GM21447 (cell line): ENCODE measurements at regions not wholly inside any gene's neighbourhood (a gene's known extent, or its start where the extent isn't known, plus 50 kb on each side); places are given as distances from the start of the nearest gene placed in this dataset.

ENCODE experiments used
- ATAC-seq: cut with Tn5 transposase; IDR thresholded peaks from one replicate; pipeline ENCODE4 v1.9.1; 2021; ENCODE audit not compliant: unreplicated experiment

DNA sequence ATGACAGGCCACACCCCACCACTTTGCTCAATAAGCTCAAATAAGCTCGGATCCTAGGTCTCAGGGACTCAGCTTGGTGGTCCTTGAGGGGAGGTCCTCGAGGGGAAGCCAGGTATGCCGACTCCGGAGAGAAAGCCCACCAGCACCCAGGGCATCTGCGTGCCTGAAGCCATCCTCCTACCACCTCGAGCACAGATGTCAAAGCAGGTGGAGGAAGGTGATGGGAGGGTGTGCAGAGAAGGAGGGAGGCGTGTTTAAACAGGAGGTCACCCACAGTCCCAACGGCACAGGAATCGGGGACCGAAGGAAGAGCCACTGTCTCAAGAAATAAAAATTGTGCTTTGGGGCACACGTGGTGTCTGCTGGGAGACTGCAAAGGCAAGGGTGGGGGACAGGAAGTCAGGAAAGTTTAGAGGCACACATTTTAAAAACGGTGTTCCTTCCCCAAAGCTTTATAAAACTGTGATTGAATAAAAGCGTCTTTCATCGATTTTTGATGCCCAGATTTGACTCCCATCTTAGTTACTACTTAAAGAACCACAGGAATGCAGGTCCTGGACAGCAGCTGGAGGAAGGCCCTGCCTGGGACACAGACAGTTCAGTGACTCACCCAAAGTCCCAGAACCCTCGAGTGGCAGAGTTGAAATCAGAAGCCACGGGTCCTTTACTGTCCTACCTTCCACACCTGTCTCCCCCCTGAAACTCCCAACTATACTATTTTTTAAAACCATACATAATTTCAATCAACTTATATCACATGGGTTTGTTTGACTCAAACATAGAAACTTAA lies 221.0 kb upstream of the PDE10A start:
- ATAC-seq: no peak

DNA sequence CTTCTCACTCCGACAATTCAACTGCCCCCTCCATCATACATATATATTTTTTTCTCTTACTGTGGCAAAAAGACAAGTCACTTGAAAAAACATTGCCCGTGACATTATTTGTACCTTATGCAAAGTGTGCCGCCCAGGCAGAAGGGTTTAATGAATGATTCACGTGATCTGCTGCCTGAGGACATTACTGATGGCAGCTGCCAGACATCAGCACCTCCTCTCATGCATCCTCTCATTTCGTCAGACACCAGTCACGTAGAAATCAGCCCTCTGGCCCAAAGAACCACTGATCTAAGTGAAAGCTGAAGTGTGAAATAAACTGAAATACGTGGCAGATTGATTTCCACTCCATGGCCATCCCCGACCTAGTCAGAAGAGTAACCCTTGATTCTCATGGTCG lies 218.8 kb upstream of the PDE10A start:
- no peak for ATAC-seq

DNA sequence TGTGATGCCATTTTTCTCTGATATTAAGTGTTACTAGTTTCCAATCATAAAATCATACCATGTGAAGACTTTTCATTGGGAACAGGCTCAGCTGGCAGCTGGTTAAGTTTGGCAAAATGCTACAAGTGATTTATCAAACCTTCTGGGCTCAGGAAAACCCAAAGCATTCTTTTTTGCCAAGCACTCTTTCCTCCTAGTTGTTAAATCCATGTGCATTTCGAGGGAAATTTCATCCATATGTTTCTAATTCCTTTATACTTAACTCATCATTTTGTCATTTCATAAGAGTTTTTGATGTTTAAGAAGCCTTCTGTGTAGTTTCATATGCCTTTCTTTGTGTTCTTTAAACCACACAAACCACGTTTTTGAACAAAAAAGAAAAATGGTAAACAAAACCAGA lies 217.6 kb upstream of the PDE10A start:
- no peak for ATAC-seq

DNA sequence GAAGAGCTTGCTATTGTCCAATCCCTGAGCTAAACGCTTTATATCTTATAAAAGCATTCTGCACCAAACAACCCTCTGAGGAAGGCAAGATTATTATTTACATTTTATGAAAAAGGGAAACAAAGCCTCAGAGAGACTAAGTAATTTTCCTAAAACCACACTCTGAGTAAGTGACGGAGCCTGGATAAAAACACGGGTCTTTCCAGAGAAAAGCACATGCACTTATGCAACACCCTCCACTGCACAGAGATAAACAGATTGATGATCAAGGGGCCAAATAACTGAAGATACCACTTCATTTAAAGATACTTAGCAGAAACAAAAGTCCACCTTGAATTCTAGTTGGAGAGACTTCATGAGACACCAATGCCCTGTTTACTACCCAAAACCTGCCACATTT lies 214.7 kb upstream of the PDE10A start:
- no peak for ATAC-seq

DNA sequence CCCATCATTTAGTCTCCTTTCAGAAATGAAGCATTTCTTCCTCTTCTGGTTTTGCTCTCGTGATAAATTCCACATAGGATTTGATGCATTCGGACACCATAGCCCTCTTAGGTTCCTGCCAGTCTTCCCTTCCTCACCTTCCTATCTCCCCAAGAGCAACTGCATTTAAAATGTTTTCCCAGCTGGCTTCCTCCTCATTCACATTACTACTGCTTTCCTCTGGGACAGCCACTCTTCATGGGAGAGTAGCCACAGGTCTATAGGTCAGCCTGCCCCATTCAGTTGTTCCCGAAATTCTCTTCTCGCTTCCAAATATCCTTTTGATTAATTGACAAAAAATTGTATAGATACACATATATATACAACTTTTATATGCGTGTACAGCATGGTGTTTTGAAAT lies 214.2 kb upstream of the PDE10A start:
- no peak for ATAC-seq

DNA sequence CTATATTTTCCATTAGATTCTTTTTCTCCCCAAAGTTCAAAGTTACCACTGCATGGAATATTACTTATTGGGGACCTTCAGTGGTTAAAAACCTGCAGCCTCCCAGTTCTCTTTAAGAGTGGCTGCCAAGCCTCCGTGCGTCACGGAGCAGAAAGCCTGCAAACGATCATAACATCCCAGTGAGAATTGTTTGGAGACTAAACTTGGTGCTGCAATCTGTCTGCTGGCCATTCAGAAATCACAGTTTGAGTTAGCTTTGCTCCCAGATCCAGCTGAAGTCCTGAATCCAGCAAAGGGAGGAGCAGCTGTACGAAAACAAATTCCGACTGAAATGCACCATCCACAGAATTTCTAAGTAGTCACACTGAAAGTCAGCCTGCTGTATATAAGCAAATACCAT lies 213.5 kb upstream of the PDE10A start:
- ATAC-seq: no peak

DNA sequence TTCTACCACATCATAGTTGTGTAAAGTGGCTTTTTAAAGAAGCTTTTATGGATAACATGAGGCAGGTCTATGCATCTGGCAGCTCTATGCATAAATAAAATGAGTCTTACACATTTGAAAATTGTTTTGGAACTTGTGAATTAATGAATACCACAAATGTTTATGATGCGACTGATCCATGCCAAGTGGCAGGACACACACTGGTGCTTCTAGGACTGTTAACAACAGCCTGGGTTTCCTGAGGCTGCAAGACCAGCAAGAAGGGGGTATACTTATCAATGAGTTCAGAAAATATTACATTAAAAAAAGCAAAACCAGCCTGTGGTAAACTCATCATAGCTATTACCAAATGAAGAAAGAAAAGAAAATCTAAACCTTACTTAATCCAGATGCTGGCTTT lies 212.9 kb upstream of the PDE10A start:
- no peak for ATAC-seq

DNA sequence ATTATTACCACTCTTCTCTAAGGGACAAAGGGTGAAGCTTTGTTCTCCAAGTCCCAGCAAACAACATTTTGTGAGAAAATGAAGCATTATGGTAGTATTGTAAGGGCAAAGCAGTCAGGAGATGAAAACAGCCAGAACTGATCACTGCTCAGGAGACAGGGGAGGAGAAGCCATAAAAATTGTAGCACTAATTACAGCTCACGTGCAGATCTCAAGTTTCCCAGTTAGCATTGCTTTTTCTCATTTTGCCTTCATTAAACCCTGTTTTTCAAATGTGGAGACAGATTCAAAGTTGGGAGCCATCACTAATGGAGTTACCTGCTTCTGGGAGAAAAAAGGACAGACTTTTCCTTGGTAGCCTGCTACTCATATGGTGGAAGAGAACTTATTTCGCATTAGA lies 210.9 kb upstream of the PDE10A start:
- ATAC-seq: no peak

DNA sequence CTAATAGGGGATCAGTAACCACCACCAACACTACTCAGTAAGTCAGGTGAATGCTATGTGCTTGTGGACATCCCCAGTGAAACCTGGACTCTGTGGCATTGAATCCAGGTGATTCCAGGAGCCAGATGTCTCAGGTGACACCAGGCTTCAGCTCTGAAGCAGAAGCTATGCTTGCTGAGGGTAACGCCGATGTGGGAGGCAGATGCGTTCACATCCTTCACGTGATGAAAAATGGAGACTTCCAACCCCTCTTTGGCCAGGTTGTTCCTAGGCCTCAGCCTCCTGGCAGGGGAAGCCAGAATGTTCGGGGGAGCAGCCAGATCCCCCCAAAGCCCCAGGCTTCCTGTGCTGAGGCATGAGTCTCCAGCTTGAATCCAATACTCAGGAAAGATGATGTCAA lies 209.8 kb upstream of the PDE10A start:
- ATAC-seq: no peak

DNA sequence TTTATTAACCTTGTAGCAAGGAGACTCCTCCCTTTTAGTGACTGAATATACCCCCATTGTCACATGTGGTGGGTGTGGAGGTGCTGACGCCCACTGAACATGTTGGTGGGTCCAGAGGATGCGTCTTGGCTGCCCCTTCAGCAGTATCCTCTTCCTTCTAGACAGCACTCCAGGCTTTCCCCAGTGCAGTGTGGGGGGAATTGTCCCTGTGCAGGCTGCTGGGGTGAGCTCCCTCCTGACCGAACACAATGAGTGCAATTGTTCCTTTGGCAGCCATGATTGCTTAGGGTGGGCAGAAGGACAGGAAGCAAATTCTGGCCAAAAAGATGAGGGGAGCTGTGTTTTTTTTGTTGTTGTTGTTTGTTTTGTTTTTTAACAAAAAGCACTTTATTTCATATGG lies 209.3 kb upstream of the PDE10A start:
- no peak for ATAC-seq

DNA sequence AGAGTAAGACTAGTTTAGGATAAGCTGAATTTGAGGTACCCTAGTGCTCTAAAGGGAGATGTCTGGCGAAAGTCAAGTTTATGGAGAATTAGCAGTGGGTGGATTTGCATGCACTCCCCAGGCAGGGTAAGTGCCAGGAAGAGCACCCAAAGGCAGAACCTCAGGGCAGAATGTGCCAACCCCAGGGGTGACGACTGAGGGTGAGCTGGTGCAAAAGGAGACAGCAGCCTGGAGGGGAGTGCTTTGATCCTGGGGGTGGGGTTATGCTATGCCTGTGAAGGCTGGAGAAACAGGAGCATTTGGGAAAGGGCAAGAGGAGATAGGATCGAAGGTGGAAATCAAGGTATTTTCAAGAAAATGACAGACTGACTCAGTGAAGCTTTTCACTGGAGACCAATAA lies 208.5 kb upstream of the PDE10A start:
- no peak for ATAC-seq

DNA sequence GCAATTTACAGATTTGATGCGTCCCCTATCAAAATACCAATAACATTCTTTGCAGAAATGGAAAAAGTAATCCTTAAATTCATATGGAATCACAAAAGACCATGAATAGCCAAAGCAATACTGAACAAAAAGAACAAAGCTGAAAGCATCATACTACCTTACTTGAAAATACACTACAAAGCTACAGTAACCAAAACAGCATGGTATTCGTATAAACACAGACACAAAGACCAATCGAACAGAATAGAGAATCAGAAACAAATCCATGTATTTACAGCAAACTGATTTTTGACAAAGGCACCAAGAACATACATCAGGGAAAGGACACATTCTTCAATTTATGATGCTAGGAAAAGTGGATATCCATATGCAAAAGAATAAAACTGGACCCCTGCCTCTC lies 206.5 kb upstream of the PDE10A start:
- no peak for ATAC-seq

DNA sequence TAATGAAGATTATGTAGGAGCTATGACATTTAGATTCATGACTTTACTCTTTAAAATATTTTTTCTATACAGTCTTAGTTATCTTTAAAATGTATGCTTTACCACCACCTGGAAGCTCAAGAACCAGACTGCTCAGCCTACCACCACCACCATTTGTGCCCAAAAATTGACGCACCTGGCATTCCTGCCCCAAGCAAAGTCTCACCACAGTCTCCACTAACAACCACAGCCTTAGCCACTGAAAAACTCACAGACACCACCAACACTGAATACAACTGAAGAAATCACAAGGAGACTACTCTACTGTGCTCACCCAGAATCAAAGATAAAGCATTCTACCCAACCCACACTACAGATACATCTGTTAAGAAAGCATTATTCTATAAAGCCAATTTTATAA lies 201.9 kb upstream of the PDE10A start:
- ATAC-seq: no peak

DNA sequence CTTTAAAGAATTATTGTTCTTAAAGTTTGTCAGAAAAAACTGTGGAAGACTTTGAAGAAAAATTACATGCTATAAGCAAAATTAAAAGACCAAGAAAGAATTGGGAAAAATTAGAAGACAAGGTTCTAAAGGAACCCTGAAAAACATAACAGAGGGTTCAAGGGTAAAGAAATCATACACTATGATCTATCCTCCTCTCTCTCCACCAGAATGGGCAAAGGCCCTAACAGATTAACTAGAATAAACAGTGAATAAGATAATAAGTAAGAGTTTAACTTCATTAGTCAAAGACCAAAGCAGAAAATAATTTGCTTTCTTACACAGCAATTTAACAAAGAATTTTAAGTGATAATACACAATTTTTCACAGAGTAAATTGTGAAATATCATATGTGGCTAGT lies 201.2 kb upstream of the PDE10A start:
- ATAC-seq: no peak

DNA sequence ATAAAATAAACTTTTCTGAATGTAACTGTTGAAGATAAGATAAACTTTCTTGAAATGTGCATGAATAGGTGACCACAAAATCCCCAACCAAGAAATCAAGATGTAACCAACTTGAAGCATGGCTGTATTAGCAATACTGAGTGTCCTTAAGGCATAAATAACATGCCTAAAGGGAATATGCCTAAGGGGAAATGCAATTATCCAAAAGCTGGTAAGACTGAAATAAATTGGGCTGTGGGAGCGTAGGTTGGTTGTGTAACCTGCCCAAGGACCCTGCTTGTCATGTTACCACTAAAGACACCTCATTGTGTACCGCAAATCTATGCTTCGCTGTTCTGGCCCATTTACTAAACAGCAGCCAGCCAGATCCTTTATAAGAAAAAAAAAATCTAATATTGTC lies 200.8 kb upstream of the PDE10A start:
- ATAC-seq: no peak

DNA sequence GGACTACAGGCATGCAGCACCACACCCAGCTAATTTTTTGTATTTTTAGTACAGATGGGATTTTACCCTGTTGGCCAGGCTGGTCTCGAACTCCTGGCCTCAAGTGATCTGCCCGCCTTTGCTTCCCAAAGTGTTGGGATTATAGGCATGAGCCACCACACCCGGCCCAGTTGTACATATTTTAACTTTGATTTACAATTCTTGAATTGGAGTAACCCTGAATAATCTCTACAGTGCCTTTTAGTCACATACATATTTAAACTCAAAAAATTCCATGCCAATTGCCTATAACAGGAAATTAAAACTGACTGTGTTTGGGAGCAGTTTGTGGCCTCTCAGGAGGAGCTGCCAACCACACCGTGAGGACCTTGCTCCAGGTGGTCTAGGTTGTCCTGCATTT lies 199.8 kb upstream of the PDE10A start:
- ATAC-seq: no peak

DNA sequence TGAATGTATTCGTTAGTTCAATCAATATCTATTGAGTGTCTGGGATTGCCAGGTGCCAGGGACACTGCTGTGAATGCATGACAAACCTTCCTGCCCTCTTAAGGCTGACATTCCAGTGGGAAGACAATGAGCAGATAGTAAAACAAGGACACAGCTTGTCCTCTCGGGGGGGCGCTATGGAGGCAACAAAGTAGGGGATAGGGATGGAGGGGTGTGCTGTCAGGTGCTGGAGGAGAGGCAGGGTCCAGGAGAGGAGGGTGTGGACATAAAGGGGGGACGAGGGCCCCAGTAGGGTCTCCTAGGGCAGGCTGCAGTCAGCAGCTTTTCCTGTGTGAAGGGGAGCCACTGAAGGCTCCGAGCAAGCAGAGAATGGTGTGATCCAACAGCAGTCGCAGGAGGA lies 198.2 kb upstream of the PDE10A start:
- ATAC-seq: no peak

DNA sequence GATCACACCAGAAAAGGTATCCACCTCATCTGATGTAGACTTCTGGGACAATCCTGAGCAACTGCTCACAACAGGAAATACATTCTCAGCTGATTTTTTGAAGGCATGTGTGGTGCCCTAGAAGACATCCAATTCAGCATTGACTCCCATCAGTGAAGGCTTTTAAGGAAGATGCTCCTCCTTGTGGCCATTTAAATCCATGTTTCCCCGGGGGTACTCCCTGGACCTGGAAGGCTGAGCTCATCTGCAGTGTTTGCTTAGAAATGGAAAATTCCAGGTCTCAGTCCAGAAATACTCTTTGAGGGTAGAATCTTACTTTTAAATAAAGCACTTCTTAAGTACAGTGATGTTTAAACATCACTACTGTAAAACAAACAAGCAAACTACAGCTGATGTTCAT lies 195.5 kb upstream of the PDE10A start:
- ATAC-seq: no peak

DNA sequence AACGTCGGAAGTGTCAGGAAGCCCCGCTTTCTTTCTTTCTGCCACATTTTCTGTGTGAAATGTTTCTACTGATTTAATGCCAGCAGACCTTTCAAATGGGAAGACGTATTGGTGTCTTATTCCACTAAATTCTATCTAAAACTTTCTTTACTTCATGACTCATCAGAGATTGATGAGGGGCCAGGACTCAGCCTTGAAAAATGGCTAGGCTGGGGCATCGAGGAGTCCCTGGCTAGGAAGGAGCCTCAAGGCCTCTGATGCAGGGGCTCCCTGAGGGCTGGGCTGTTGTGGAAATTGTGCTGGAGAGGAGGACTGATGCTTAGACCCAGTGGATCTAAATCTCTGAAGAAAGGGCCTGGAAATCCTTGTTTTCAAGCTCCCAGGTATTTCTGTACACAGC lies 192.8 kb upstream of the PDE10A start:
- ATAC-seq: no peak

DNA sequence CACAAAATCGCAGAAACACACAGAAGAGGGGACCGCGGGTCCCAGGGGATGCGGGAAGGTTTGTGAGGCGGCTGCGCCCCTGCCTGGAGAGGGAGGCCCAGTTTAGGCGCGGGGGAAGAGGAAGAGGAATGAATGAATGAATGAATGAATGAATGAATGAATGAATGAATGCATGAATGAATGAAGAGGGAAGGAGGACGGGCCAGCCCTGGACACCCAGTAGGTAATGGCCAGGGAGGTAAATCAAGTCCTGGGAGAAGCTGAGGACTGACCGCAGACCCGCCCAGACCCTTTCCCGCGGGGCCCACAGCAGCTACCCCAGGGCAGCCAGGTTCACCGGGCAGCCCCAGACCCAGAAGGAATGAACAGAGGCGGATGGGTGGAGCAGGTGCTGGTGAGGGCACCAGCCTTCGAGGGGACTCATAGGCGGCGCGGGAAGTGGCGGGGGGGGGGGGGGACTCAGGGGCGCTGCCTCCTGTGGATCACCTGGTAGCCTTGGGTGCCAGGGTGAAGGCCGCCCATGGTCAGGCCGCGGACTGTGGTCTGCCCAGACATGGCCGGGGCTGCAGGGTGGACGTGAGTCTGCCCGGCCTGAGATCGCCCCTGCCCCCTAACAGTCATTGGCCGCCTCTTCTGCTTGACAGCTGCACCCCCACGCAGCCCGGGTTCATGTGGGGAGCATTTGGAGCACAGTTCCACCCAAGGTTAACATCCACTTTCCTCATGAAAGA lies 192.0 kb upstream of the PDE10A start:
- no peak for ATAC-seq

DNA sequence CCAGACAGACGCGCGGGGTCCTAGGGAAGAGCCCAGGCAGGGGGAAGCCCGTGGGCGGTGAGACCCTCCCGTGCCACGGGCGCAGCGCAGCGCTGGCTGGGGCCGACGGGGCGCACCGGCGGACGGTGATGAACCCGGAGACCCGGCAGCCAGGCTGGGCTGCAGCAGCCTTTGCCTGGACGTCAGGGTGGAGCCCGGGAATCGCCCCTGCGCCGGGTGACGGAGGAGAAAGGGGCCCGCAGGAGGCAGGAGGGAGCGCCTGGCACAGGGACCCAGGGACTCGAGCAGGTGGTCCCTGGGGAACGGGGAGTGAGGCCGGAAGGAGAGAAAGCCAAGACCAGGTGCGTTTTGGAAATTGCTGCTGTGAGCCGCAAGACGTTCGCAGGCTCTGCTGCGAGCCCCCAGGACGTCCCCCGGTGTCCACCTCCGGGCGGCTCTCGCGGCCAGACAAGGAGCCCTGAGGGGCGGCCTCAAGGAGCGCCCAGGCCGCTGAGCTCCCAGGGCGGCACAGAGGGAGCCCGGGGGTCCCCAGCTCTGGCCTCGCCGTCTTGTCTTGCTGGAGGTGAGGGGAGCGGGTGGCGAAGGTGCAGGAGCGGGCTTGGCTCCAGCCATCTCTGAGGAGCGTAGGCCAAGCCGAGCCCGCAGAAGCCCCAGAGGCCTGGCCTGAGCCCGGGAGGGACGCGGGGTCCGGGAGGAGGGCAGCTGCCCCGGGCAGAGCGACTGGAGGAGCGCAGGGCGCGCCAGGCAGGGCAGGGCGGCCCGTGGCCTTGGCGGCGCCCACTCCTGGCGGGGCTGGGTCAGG lies 191.2 kb upstream of the PDE10A start:
- no peak for ATAC-seq

DNA sequence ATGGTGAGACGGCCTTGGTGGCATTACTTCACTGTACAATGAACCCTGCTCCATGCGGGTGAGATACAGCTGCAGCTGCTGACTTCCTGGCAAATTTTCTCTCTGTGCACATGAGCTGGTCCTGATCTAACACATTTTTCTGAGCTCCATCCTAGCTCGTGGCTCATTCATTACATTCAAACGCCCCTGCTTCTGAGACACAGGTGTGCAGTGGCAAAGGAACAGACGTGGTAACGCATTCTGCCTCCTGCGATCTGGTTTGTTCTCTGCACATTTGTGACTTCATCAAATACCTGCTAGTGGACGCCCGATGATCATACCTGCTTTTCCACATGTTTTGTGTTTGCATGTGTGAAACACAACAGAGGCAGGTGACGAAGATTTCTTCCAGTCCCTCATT lies 189.6 kb upstream of the PDE10A start:
- ATAC-seq: no peak
